Fibroblast of skin of scalp (primary cell): ENCODE measurements at regions not wholly inside any gene's neighbourhood (a gene's known extent, or its start where the extent isn't known, plus 50 kb on each side); places are given as distances from the start of the nearest gene placed in this dataset.
A peak's percentile ranks its signal among the peaks of the same experiment; 100 is the strongest.
"Not testable (repeated sequence)": the region's sequence is repeated elsewhere in the genome, so short reads cannot be mapped to it uniquely, and the experiment has no call there.

Experiments used
- DNase-seq: peaks from one replicate; pipeline ENCODE4 v3.0.0-alpha.2; 2013

DNA sequence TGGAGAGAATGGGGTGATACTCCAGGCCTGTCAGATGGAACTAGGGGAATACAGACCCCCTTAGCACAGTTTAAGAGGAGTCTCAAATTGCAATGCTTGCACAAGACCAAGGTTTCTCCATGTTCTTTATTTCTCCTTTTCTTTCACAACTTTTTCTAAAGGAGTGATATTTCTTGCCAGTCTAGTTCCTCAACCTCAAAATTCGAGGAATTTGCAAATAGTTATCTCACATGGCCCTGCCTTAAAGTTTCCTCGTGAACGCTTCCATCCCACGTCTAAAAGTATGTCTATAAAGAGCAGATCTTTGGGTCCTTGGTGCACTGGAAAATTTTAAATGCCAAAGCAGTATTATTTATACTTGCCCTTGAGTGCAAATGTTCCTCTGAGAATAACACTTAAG is 373.8 kb upstream of the KLF4 start:
- no peak for DNase-seq

DNA sequence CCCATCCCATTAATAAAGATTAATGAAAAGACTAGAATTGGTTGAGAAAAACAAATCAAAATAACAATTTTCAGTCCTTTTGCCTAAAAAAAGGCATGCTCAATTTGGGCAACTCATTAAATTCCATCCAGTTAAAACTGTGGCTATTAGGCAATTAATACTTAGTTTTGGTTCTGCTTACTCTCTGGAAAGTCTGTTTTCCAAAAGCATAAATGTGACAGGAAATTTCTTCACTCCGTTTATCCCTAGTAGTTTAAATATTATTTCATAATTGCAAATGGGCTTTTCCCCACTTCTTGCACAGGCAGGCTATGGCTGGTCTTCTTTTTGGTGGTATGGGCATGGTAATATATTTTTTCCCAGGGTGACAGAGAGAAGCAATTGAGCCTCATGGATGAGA is 373.3 kb upstream of the KLF4 start:
- no peak for DNase-seq

DNA sequence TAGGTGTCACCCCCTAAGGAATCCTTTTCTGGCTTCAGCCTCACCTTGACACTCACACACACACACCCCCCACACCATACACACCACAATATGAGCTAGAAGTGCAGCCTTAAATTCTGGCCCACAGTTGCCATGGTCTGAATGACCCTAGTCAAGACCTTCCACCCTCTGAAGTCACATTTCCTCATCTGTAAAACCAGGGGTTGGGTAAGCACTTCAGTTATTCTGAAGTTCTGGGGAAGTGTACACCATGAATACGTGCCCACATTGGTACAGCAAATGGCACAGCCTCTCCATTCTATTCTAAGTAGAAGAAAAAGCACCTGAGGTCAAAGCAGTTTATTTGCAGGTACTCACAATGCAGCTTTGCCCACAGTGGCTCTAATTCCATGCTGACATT is 372.8 kb upstream of the KLF4 start:
- DNase-seq = no peak

DNA sequence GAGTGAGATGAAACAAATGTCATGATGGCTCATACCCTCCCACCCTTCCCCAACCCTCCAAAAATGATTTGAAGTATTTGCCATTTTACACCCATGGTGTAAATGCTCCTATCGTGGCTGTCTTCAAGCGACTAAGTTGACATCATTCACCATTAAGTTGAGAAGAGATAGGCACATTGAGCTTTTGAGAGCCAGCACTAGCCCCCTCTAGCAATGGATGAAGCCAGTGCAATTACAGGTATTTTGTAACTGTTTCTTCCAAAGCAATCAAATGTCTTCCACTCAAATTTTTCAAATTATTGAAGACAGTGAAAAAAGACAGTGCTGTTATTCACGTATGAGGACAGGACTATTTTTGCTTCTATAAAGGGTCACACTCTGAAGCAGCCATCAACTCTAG is 371.5 kb upstream of the KLF4 start:
- DNase-seq = no peak

DNA sequence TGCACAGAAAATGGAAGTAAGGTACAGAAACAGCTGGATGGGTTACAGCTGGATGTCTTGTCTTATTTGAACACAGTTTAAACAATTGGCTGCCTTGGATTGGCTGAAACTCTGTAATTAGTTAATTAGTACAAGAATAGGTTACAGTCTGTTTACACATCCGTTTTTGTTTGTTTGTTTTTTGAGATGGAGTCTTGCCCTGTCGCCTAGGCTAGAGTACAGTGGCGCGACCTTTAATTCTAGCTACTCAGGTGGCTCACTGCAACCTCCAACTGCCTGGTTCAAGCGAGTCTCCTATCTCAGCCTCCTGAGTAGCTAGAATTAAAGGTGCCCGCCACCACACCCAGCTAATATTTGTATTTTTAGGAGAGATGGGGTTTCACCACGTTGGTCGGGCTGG is 368.7 kb upstream of the KLF4 start:
- no peak for DNase-seq

DNA sequence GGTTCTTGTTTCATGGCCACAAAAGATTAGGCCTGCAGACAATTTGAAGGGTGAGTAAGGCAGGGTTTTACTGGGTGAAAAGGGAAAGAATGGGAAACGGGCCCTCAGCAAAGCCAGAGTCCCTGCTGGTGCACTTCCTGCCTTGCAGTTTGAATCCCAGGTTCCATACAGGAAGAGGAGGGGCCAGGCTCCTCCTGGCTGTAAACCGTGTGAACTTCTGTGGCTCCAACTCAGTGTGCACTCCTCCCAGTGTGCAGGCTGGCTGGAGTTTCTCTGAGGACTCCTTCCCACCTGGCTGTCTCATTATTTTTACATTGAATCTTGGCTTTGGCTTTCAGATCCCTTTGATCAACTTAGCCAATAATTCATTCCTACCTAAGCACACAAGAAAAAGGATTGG is 367.1 kb upstream of the KLF4 start:
- DNase-seq = no peak

DNA sequence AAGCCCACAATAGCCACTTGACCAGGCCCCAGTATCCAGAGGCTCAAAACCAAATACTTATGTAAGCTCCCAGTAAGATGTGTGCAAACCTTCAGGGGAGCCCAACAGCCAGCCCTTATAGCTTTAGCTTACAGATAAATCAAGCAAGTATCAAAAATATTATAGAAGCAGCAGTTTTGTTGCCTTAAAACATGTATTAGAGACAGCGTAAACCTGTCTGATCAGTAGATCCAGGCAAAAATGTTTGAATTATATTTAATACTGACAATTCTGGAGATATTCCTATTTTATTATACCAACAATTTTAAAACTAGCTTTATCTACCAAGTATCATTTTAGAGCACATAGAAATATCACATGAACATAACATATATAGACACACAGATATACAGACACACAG is 365.6 kb upstream of the KLF4 start:
- DNase-seq = no peak

DNA sequence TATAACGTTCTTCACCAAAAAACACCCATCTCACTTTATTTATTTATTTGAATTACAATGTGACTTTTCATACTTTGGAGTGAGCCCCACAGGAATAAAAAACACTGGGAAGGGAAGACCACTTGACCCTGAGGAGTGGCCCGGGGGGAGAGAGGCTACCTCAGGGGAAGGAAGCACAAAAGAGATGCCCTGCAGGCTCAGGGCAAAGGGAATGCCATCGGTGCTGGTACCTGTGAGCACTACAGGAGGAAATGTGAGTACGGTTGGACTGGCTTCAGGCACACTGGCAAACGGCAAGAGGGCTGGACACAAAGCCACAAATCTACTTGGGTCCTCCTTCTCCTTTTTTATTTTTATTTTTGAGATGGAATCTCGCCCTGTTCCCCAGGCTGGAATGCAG is 363.9 kb upstream of the KLF4 start:
- no peak for DNase-seq

DNA sequence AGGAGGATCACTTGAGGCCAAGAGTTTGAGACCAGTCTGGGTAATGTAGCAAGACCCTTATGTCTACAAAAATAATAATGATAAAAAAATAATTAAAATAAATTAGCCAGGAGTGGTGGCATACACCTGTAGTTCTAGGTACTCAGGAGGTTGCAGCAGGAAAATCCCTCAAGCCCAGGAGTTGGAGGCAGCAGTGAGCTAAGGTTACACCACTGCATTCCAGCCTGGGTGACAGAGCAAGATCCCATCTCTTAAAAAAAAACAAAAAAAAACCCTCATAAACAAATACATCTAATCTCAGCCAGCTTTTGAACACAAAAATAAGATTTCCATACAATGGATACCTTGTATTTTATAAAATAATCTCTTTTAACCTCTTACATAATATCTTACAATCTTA is 363.3 kb upstream of the KLF4 start:
- no peak for DNase-seq

DNA sequence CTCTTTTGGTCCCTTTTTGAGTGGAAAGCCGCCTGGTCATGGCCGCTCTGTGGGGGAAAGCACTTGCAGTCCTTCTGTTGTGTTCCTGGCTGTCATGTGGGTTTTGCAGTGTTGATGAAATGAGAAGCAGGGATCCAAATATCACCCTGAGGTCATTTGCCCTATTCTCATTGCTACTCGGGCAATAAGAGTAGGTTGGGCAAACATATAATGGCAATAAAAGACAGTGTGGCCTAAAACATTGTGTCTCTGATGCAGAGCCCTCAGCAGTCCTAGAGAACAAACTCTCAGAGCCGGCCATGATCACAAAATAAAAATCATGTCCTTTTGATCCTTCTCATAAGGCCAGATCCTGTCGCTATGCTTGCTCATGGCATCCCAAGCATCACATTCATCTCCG is 361.1 kb upstream of the KLF4 start:
- no peak for DNase-seq

DNA sequence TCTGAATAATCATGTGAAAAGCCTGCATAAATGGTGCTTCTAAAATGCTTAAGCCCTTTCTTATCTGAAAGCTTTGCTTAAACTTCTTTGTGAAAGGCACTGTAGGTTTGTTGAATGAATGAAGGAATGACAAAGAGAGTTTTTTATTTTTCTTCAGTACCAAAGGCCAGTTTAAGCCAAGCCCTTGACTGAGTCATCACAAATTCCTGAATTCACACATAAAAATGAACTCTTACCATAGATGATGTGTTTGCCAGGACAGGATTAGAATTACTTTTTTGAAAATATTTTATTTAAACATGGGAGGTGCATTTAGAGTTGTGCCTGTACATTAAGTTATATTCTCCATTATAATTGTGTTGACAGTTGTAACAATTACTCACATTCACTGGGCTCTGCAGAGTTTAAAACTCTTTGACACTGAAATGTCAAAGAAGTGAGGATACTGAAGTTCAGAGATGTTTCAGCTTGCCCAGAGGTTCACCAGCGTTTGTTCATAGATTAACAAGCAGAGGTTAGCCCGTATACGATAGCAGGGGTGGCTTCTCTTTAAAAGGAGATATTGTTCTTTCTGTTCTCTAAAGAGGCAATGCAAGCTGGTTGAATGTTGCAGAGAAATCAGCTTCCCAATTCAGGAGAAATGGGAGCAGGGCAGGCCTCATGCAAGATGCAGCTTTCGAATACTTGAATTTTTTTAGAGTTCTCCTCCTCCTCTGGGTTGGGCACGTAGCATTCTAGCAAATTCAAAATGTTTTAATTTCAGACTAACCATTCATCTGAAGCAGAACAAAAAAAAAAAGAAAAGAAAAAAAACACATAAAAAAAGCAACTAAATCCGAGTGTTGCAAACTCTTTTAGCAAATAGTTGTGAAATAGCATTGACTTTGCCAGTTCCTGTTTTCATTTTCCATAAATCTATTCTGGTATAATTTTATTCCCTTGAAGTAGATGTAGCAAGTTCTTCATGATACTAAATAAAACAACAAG is 358.7 kb upstream of the KLF4 start:
- peak; percentile 57 for DNase-seq

DNA sequence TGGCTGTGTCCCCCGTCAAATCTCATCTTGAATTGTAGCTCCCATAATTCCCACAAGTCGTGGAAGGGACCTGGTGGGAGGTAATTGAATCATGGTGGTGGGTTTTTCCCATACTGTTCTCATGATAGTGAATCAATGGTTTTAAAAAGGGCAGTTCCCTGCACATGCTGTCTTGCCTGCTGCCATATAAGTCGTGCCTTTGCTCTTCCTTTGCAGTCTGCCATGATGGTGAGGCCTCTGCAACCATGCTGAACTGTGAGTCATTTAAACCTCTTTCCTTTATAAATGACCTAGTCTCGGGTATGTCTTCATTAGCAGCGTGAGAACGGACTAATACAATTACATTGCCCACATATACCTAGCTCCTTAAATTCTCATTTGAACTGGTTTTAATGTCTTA is 353.0 kb upstream of the KLF4 start:
- no peak for DNase-seq

DNA sequence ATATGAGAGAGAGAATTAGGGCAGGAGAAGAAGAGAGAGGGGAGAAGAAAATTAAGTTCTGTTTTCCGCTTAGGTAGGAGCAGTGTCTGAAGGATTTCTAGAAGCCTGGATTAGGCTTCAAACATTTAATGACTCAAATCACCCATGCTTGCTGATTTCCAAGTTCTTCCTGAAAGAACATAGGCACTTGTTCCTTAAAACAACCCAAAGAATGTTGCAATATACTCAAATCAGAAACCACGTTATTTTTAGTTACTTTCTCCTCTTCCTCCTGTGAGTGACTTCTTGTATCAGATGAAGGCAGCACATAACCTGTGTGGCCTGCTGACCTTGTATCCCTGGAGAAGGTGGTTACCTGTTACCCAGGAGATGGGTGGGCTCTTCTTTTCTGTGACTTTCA is 351.5 kb upstream of the KLF4 start:
- no peak for DNase-seq

DNA sequence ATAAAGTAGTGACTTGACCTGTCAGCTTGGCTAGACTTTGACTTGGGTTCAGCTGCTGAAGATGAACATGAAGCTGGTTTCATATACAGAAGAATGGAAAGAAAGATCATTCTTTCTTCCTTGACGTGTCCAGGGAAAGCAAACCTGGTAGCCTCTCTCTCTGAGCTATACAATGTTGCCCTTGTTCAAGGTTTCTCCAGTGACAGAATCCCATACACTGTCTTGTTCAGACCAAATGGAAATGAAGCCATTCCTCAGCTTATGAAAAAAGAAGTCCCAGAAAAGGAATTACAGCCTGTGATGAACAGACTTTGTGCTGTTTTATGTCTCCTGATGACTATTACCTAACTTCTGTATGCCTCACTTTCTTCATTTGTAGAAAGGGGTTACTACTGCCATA is 349.8 kb upstream of the KLF4 start:
- DNase-seq = no peak

DNA sequence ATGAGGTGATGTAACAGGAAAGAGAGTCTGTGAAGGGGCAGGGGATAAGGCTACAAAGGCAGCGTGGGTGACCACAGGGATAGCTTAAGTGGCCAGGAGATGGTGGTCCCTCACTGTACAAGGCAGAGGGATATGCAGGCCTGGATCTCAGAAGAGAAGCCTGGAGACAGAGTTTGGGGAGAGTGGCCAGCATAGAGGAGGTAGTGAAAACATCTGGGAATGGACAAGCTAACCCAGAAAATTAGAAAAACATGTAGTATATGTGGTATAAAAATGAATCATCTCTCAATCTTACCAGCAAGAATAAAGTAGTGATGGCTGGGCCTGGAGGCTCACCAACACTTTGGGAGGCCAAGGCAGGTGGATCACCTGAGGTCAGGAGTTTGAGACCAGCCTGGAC is 349.2 kb upstream of the KLF4 start:
- DNase-seq = no peak

DNA sequence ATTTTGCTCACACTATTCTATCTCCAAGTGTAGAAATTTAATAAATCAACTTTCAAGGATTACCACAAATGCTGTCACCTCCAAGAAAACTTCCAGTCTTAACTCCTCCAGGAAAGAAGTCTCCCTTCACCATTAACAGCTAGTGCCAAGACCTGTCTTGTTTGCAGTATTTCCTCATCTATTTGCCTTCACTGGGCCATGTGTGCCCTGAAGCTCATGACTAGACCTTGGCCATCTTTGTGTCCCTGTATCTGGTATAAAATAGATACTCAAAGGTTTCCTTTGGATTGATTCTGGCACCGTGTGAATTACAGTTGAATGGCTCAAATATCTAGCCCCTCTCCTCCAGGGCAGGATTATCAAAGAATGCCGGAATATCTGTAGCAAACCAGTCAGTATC is 346.7 kb upstream of the KLF4 start:
- DNase-seq = no peak

DNA sequence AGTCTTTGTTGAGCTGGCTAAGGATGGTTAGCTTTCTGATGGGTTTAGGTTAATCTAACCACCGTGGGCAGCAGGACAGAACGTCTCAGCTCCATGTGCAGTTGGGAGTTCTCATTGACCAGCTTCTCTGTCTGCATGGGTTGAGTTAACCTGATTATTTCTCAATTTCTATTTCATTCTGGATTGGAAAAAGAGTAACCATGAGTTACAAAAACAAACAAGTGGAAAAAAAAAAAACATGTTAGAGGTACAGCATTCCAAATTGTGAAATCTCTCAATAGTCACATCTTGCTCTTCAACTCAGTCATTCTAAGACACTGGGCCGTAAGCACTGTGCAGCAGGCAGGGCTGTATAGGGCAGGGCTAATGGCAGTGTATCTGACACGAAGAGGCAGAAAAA is 343.7 kb upstream of the KLF4 start:
- no peak for DNase-seq

DNA sequence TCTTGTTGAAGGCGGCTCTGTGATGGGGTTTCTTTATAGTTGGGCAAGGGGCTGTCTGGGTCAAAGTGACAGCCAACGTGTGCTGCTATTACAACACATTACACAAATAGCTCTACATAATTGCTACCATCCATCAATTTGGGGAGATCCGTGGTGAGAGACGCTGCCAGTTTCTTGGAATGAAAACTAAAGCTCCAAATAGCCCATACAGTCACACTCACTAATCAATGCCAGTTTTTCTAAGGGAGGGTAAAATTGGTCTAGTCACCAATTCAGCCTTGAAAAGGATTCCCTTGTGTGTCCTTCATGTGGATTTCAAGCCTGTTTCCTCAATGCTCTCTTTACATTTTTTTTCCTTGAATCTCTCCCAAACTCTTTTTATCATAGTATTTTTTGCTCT is 343.3 kb upstream of the KLF4 start:
- no peak for DNase-seq

DNA sequence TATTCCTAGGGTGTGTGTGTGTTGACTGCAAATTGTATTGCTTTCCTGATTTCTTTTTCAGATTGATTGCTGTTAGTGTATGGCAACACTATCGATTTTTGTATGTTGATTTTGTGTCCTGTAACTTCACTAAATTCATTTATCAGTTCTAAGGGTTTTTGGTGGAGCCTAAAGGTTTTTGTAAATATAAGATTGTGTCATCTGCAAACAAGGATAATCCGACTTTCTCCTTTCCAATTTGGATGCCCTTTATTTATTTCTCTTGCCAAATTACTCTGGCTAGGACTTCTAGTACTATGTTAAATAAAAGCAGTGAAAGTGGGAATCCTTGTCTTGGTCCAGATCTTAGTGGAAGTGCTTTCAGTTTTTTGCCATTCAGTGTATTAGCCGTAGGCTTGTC is 340.9 kb upstream of the KLF4 start:
- no peak for DNase-seq

DNA sequence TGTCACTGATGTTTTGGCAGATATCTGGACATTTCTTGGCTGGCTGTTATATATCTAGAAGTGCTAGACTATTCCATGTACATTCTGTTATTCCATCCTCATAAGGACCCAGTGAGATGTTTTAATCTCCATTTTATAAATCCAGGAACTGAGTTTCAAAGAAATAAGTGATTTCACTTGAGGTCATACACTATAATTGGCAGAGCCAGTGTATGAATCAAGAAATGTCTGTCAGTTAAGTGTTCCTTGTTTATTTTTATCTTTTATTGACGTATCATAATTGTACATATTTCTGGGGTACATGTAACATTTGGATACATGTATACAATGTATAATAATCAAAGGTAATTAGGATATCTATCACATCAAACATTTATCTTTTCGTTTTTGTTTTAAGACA is 338.3 kb upstream of the KLF4 start:
- no peak for DNase-seq

DNA sequence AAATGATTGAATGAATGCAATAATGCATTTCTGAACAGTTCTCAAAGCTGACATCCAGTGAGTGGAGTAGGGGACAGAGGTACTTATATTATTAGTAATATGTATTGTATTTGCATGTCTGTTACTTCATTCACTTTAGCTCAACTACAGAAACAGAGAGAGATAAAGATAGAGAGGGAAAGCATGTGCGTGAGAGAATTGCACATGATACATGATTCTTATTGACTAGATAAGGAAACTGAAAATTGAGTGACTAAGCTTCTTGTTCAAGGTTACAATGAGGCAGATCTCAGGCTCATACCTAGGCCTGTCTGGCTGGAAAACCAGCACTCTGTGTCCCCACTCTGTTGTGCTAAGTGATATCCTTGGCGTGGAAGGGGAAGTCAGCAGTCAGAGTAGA is 337.7 kb upstream of the KLF4 start:
- no peak for DNase-seq

DNA sequence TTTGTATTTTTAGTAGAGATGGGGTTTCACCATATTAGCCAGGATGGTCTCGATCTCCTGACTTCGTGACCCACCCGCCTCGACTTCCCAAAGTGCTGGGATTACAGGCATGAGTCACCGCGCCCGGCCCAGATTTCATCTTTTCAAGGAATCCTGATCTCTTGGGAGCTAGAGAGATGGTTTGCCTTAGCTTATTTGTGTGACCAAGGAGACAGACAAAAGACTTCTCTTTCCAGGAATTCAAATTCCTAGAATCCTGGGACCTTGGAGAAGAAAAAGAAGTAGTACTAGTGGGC is 337.1 kb upstream of the KLF4 start:
- not testable (repeated sequence) for DNase-seq

DNA sequence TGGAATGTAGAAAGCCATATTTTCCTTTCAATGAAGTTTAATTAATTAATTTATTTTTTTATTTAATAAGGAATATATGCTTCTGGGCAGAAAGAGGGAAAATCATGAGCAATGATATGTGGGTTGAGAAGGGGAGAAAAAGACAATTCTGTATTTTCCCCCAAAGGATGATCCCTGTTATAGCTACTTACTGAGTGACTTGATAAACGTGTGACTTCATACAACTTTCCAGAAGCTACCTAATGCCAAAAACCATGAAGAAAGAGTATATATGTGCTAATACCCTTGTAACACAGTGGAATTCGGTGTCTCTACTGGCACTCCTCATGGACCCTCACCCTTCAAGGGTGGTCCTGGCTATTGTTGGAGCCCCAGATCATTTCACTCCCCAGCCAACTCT is 335.0 kb upstream of the KLF4 start:
- DNase-seq = no peak

DNA sequence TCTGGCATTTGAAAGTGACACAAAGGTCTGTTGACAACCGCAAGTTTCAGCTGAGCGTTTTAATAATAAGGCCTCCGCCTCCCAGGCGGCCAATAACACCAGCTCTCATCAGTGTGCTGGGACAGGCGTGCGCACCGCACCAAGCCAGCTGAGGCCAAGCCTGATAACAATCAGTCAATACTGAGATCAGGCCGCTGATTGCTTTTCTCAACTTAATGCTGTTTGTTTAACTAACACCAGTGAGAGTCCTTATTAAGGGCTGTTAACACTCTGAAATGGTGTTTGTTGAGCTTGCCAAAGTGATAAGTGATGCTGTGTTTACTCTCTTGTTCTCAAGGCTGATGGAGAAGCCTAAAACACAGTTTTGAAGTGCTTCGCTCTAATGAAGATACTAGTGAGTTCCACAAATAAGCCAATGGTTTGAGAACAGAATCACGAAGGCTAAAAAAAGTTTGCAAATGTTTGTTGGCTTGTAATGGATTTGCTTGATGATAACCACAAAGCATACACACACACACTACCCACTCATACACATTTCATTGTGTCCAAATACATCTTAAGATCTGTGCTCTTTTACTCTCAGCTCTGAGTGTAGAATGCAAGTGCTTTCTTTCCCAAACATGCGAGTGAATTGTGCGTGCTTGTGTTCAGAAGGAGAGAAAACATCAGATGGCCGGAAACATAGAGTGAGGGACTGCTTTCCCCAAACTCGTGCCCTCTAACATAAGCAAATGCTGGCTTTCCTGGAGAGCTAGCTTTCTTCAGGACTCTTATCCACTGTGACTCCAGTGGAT is 330.4 kb upstream of the KLF4 start:
- no peak for DNase-seq
